IPS-NIHi11 (cell line): ENCODE measurements at regions not wholly inside any gene's neighbourhood (a gene's known extent, or its start where the extent isn't known, plus 50 kb on each side); places are given as distances from the start of the nearest gene placed in this dataset.
"Not testable (repeated sequence)": the region's sequence is repeated elsewhere in the genome, so short reads cannot be mapped to it uniquely, and the experiment has no call there.

ENCODE experiments used
- DNase-seq: peaks from one replicate; pipeline ENCODE4 v3.0.0; 2012; ENCODE audit warnings: mixed read lengths, low spot score

- DNase-seq = no peak
These were observed 99.2 kb upstream of the KCNK2 start for GRCh38 chr1:214983126-214983869.

GRCh38 chr1:214989341-214989740, 93.2 kb upstream of the KCNK2 start:
- DNase-seq = no peak

- DNase-seq = no peak
These were observed 91.9 kb upstream of the KCNK2 start for GRCh38 chr1:214990619-214991018.

DNA sequence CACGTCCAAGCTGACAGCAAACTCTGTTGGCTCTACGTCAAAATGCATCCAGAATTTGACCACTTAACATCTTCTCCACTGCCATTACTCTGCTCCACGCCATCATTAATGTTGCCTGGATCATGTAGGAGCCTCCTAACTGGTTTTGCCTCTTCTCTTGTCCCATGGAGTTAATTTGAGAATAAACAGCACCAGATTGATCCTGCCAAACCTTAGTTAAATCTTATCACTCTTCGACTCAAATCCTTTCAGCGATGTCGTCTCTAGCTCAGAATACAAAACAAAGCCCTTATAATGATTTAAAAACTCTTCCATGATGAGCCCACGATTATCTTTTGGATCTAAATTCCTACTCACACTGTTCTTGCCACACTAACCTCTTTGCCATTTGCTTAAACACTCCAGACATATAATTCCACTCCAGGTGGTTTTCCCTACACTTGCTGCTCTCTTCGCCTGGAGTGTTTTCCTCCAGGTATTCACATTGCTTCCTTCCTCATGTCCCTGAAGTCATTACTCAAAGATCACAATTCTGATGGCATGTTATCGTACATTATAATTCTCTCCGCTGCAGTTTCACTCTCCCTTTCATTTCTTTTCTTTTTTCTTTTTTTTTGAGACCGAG, 90.7 kb upstream of the KCNK2 start:
- no peak for DNase-seq

- no peak for DNase-seq
These were observed 89.1 kb upstream of the KCNK2 start for GRCh38 chr1:214993419-214993818.

- DNase-seq = no peak
These were observed 84.9 kb upstream of the KCNK2 start for GRCh38 chr1:214997685-214998084.

DNA sequence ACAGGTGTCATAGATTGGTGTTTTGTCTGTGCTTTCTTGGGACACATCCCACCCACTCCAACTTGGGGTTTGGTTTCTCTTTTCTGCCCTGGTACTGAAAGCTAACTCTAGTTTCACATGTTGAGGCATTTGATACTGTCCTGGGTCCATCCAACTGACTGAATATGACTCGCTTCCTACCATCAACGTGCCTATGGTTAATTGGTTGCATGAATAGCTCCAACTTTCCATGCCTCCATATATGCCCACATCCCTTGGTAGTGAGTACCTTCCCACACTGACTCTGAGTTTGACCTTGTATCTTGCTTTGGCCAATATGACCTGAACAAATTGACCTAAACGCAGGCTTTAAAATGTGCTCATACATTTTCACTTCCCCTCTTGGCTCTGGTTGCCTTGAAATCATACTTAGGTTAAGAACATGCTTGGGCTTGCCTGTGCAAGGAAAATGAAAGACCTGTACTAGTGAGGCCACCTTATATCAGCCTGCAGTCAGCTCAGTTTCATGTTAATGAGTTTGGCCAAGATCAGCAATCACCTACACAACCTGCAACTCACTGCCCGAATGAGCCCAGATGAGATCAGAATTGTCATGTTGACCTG, 81.0 kb upstream of the KCNK2 start:
- DNase-seq = no peak

DNA sequence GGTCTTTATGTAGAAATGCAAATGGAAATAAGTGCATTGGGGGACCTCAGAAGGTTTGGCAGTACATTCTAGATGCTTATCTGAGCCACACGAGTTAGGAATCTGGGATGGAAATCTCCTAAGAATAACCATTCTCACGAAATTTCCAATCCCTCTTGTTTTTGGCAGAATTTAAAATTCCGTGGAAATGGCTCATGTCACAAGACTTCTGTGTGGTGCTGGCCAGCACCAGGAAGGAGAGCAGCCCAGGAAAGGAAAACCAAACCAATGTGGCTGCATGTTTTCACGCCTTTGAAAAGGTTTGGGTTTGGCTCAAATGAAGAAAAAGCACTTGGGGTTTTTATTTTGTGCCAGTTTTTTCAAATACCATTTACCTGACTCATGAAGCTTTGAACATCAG, 80.1 kb upstream of the KCNK2 start:
- DNase-seq = no peak

- no peak for DNase-seq
These were observed 78.9 kb upstream of the KCNK2 start for GRCh38 chr1:215003686-215004085.

DNA sequence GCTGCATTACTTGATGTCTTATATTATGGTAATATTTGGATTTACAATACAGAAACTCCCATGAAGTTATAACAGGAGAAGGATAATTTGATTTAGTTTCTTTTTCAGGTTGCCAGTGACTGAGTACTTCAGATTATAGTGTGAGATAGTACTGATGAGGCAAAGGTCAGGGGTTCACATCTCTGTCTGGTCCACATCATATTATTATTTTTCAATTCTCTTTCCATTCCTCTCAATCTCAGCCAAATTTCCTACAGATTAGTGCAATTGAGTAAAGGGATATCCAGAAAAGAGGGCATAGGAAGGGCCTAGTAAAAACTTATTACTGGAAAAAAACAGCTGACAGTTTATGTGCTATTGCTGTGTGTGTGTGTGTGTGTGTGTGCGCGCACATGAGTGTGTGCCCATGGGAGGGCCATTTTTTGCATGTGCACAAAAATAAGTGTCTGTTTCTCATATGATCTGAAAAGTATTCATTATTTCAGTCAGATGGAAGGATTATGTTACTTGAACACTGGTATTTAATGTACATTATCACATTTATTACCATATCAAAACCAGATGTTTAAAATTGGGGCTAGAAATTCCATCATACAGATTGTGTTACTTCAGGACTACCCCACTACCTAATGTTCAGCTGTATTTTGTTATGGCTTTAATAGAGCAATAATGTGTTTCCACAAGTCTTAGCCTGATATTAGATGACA, 78.3 kb upstream of the KCNK2 start:
- no peak for DNase-seq

- DNase-seq = no peak
These were observed 77.5 kb upstream of the KCNK2 start for GRCh38 chr1:215005078-215005477.

DNA sequence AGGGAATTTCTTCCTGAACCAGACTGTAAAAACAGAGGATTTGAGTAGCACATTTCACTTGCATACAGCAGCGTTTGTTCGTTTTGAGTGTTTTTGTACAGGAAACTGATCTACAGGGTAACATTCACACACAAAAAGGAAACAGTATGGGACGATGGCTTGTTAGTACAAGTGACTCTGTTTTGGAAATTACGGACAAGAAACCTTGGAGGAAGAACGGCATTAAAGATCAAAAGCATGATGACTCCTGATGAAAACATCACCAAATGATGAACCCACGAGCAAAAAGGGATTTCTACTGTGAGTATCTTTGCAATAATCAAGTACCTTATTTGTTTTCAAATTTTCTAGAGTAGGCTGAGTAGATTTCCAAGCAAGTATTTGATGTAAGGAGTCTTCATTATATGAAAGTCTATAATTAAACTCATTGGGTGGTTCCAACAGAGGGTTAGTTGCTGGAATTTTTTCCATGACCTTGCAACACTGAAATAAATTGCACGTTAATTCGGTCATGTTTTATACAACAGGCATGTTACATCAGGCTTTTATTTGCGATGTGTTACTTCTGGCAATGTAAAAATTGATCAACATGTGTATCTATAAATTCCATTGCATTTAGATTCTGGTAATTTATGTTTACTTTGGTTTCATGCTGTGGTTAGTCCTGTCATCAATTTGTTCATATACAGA, 76.7 kb upstream of the KCNK2 start:
- no peak for DNase-seq

DNA sequence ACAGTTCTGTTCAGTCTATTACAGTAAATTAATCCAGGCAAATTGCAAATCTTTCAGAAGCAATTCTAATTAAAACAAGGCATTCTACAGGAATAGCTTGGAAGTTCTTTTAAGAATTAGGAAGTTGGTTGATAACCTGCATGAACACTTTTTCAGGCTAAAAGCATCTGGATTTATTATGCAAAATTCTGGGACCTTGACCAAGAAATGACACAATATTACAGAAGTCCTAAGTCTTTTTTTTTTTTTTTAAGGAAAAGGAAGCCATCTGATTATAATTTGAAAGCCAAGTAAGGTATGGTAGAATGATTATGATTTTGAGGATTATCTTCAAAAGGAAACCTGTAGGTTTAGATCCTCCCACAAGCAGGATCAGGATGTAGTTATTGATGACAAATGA, 74.7 kb upstream of the KCNK2 start:
- no peak for DNase-seq

DNA sequence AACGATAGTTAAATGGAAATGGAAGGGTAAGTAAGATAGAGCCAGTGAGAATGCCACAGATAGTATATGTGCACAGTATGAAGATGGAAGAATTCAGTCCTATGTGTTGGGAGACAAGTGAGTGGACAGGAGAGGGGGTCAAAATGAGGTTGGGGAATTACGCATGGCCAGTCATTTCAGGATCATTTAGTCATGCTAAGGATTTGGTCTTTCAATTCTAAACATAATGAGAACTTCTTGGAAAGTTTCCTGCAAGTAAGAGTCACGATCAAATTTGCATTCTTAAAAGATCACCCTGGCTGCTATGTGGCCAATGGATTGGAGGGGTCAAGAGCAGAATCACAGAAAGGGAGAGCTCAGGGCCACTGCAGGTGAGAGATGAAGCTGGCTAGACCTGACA, 64.0 kb upstream of the KCNK2 start:
- no peak for DNase-seq

DNA sequence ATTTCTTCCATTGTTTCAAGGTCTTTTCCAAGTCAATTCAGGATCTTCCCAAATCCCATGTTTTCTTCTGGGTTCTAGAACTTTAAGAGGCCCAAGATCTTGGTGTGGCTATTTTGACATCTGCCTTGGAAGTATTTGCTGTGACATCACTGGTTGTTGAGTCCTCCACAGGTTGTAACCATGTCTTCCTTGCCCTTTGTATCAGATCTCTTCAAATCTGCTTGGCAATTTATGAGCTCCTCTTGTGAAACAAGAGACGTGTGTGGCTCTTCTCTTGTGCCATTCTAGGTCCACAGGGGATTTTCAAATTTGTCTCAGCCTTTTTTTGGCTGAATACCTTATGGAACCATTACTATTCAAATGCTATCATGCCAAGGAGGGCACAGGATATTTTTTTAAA, 60.3 kb upstream of the KCNK2 start:
- no peak for DNase-seq

GRCh38 chr1:215022741-215023141, 59.8 kb upstream of the KCNK2 start:
- no peak for DNase-seq

GRCh38 chr1:215023155-215023832, 59.2 kb upstream of the KCNK2 start:
- no peak for DNase-seq

GRCh38 chr1:215028954-215029353, 53.6 kb upstream of the KCNK2 start:
- no peak for DNase-seq

GRCh38 chr1:215030581-215030980, 52.0 kb upstream of the KCNK2 start:
- DNase-seq = not testable (repeated sequence)

DNA sequence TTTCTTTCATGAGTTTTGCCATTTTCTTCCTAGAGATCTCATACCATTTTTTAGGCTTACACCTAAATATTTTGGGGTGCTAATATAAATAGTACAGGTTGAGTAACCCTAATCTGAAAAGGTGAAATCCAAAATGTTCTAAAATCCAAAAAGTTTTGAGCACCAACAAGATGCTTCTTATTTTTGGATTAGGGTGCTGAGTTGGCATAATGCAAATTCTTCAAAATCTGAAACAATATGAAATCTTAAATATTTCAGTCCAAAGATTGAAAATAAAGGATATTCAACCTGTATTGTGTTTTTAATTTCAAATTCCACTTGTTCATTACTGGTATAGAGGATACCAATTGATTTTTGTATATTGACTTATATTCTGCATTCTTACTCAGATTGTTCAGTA, 51.1 kb upstream of the KCNK2 start:
- DNase-seq = no peak
